ENCODE measurements at regions not wholly inside any gene's neighbourhood (a gene's known extent, or its start where the extent isn't known, plus 50 kb on each side); places are given as distances from the start of the nearest gene placed in this dataset.

- DNase-seq = no peak
- no peaks in the 10 kb centered on the region for H3K27me3 ChIP-seq
- TF ChIP-seq CTCF (IDR thresholded peaks at IDR 0.05) = no peak
- TF ChIP-seq POLR2A (IDR thresholded peaks at IDR 0.05) = no peak
- TF ChIP-seq POLR2AphosphoS5 (IDR thresholded peaks at IDR 0.05) = no peak
- TF ChIP-seq EP300 (IDR thresholded peaks at IDR 0.05; ENCODE audit: low read depth) = no peak
- H3K36me3 ChIP-seq = no peaks in the 10 kb centered on the region
- WGBS, 2 donors (ENCODE audit: low coverage in 1 of 2) = 88 to 89% methylated on average over 3 of the region's 3 CpGs
- intact Hi-C loops (cut with DNase I; ENCODE audit: low total_unique reads) = no loop called here
- no peaks in the 10 kb centered on the region for H3K9me3 ChIP-seq
- in situ Hi-C loops (cut with MboI; ENCODE audit: low pct_ligation_motif_present in 1 of 4, low pct_unique_long_range_greater_than_20kb in 1 of 4, low sequenced_read_pairs in 3 of 4) = no loop called here
- H3K4me1 ChIP-seq = no peaks in the 10 kb centered on the region
- H3K4me3 ChIP-seq = no peak overlapping the region
- no peak overlapping the region for H3K27ac ChIP-seq
Observed at GRCh38 chr4:97013309-97013708, 1130.0 kb downstream of the STPG2 start.

- 26 to 59% methylated on average over 2 of the region's 2 CpGs for WGBS, 2 donors (ENCODE audit: low coverage in 1 of 2)
- Histone ChIP-seq H3K4me1 (no peaks in the 10 kb centered on the region), H3K4me3 (no peak overlapping the region), H3K9me3 (no peaks in the 10 kb centered on the region), H3K27me3 (no peaks in the 10 kb centered on the region), H3K36me3 (no peaks in the 10 kb centered on the region), H3K27ac (no peak overlapping the region)
- intact Hi-C loops (cut with DNase I; ENCODE audit: low total_unique reads) (no loop called here), in situ Hi-C loops (cut with MboI; ENCODE audit: low pct_ligation_motif_present in 1 of 4, low pct_unique_long_range_greater_than_20kb in 1 of 4, low sequenced_read_pairs in 3 of 4) (no loop called here)
- DNase-seq = no peak
- TF ChIP-seq EP300 (IDR thresholded peaks at IDR 0.05; ENCODE audit: low read depth) = no peak
- no peak for TF ChIP-seq CTCF (IDR thresholded peaks at IDR 0.05)
- no peak for TF ChIP-seq POLR2A (IDR thresholded peaks at IDR 0.05)
- TF ChIP-seq POLR2AphosphoS5 (IDR thresholded peaks at IDR 0.05) = no peak
Observed at GRCh38 chr4:97013711-97014110, 1129.6 kb downstream of the STPG2 start.

GRCh38 chr4:97015301-97015700 is 1128.0 kb downstream of the STPG2 start:
- TF ChIP-seq POLR2AphosphoS5 (IDR thresholded peaks at IDR 0.05) (no peak), POLR2A (IDR thresholded peaks at IDR 0.05) (no peak), CTCF (IDR thresholded peaks at IDR 0.05) (no peak), EP300 (IDR thresholded peaks at IDR 0.05; ENCODE audit: low read depth) (no peak)
- H3K27ac ChIP-seq = no peak overlapping the region
- in situ Hi-C loops (cut with MboI; ENCODE audit: low pct_ligation_motif_present in 1 of 4, low pct_unique_long_range_greater_than_20kb in 1 of 4, low sequenced_read_pairs in 3 of 4) = no loop called here
- no peaks in the 10 kb centered on the region for H3K36me3 ChIP-seq
- no peak for DNase-seq
- intact Hi-C loops (cut with DNase I; ENCODE audit: low total_unique reads) = no loop called here
- no peaks in the 10 kb centered on the region for H3K4me1 ChIP-seq
- no peak overlapping the region for H3K4me3 ChIP-seq
- no peaks in the 10 kb centered on the region for H3K27me3 ChIP-seq
- no peaks in the 10 kb centered on the region for H3K9me3 ChIP-seq
- 60 to 69% methylated on average over 1 of the region's 1 CpG for WGBS, 2 donors (ENCODE audit: low coverage in 1 of 2)

DNA sequence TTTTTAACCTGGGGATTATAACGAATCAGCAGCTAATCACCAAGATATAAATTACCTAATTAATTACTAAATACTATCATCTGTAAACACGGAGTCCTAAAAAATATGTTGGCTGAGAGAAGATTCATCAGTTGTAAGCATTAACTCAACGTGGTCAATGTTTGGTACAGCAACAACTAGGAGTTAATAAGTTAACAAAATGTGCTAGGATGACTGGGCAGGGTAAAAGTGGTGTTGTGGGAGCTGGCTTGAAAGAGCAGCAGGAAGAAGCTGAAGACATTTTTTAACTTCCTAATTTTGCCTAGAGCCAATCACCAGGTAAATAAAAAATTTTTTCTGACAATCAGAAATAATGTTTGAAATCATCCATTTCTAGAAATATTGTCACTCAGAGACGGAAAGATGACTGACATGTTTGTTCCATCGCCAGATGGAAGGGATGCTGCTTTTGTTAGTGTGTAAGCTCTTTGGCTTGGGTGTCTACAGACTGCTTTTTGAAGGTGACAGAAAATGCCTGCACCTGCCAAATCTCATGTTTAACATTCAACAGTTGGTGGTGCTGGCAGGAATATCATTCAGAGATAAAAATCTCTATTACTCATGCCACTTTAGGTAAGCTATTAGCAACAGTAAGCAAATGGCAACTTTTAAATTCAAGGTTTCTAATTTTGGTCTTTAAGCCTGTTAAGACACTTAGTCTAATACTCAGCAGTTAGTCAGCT is 1126.9 kb downstream of the STPG2 start:
- no peaks in the 10 kb centered on the region for H3K4me1 ChIP-seq
- no peaks in the 10 kb centered on the region for H3K9me3 ChIP-seq
- no peak overlapping the region for H3K27ac ChIP-seq
- H3K27me3 ChIP-seq = no peaks in the 10 kb centered on the region
- DNase-seq = no peak
- H3K4me3 ChIP-seq = no peak overlapping the region
- 69 to 72% methylated on average over 5 of the region's 5 CpGs for WGBS, 2 donors (ENCODE audit: low coverage in 1 of 2)
- TF ChIP-seq EP300 (IDR thresholded peaks at IDR 0.05; ENCODE audit: low read depth) = no peak
- no peak for TF ChIP-seq CTCF (IDR thresholded peaks at IDR 0.05)
- TF ChIP-seq POLR2AphosphoS5 (IDR thresholded peaks at IDR 0.05) = no peak
- no peak for TF ChIP-seq POLR2A (IDR thresholded peaks at IDR 0.05)
- H3K36me3 ChIP-seq = no peaks in the 10 kb centered on the region
- in situ Hi-C loops (cut with MboI; ENCODE audit: low pct_ligation_motif_present in 1 of 4, low pct_unique_long_range_greater_than_20kb in 1 of 4, low sequenced_read_pairs in 3 of 4) (no loop called here), intact Hi-C loops (cut with DNase I; ENCODE audit: low total_unique reads) (no loop called here)

Measured in transverse colon (tissue), 4 donors.